ENCODE measurements at regions not wholly inside any gene's neighbourhood (a gene's known extent, or its start where the extent isn't known, plus 50 kb on each side); places are given as distances from the start of the nearest gene placed in this dataset. TPM values are rescaled to one million over a fixed set of nuclear protein-coding genes. Genes with fewer than 3 reads are reported as not detected.
A peak's percentile ranks its signal among the peaks of the same experiment; 100 is the strongest.

- TF ChIP-seq CTCF (IDR thresholded peaks at IDR 0.05) (no peak), POLR2A (IDR thresholded peaks at IDR 0.05) (no peak)
- Histone ChIP-seq H3K27ac (no peak overlapping the region), H3K36me3 (no peaks in the 10 kb centered on the region), H3K27me3 (no peaks in the 10 kb centered on the region), H3K4me1 (no peaks in the 10 kb centered on the region), H3K4me3 (no peak overlapping the region), H3K9me3 (no peaks in the 10 kb centered on the region)
- intact Hi-C loops (cut with DNase I; ENCODE audit: low total_unique reads): no loop called here
- DNase-seq: no peak
These were observed 69.1 kb upstream of the TARS1 start for GRCh38 chr5:33371660-33372059.

- intact Hi-C loops (cut with DNase I; ENCODE audit: low total_unique reads): no loop called here
These were observed 67.9 kb upstream of the TARS1 start for GRCh38 chr5:33372721-33373472.

GRCh38 chr5:33375900-33376299, 64.9 kb upstream of the TARS1 start:
- H3K36me3 ChIP-seq: no peaks in the 10 kb centered on the region
- no peak overlapping the region for H3K27ac ChIP-seq
- TF ChIP-seq CTCF (IDR thresholded peaks at IDR 0.05): no peak
- no peak for TF ChIP-seq POLR2A (IDR thresholded peaks at IDR 0.05)
- H3K4me1 ChIP-seq: no peaks in the 10 kb centered on the region
- DNase-seq: no peak
- no peaks in the 10 kb centered on the region for H3K9me3 ChIP-seq
- no peaks in the 10 kb centered on the region for H3K27me3 ChIP-seq
- H3K4me3 ChIP-seq: no peak overlapping the region
- intact Hi-C loops (cut with DNase I; ENCODE audit: low total_unique reads): no loop called here

More at GRCh38 chr5:33372721-33373472, 67.9 kb upstream of the TARS1 start:
- no peaks in the 10 kb centered on the region for H3K27me3 ChIP-seq
- TF ChIP-seq POLR2A (IDR thresholded peaks at IDR 0.05): no peak
- no peak for TF ChIP-seq CTCF (IDR thresholded peaks at IDR 0.05)
- no peaks in the 10 kb centered on the region for H3K9me3 ChIP-seq
- no peak for DNase-seq
- H3K36me3 ChIP-seq: no peaks in the 10 kb centered on the region
- H3K4me1 ChIP-seq: no peaks in the 10 kb centered on the region
- no peak overlapping the region for H3K27ac ChIP-seq
- H3K4me3 ChIP-seq: no peak overlapping the region

GRCh38 chr5:33379757-33380156, 61.0 kb upstream of the TARS1 start:
- no peaks in the 10 kb centered on the region for H3K27me3 ChIP-seq
- H3K27ac ChIP-seq: no peak overlapping the region
- DNase-seq: no peak
- H3K4me1 ChIP-seq: no peaks in the 10 kb centered on the region
- H3K9me3 ChIP-seq: no peaks in the 10 kb centered on the region
- H3K4me3 ChIP-seq: no peak overlapping the region
- no peaks in the 10 kb centered on the region for H3K36me3 ChIP-seq
- no peak for TF ChIP-seq POLR2A (IDR thresholded peaks at IDR 0.05)
- peak in 1 of 4 experiments; percentile 25 for TF ChIP-seq CTCF (IDR thresholded peaks at IDR 0.05)
- intact Hi-C loops (cut with DNase I; ENCODE audit: low total_unique reads): no loop called here

GRCh38 chr5:33381243-33381642, 59.5 kb upstream of the TARS1 start:
- H3K27ac ChIP-seq: no peak overlapping the region
- H3K4me1 ChIP-seq: no peaks in the 10 kb centered on the region
- no peak overlapping the region for H3K4me3 ChIP-seq
- DNase-seq: no peak
- peaks cover 0 to 4% of the 10 kb centered on the region in 2 donors for H3K9me3 ChIP-seq
- intact Hi-C loops (cut with DNase I; ENCODE audit: low total_unique reads): no loop called here
- H3K36me3 ChIP-seq: no peaks in the 10 kb centered on the region
- H3K27me3 ChIP-seq: no peaks in the 10 kb centered on the region
- TF ChIP-seq POLR2A (IDR thresholded peaks at IDR 0.05) (no peak), CTCF (IDR thresholded peaks at IDR 0.05) (no peak)

Small RNAs in the stretch of these regions (small RNA-seq; reads per million reads assigned to genes)
- gene AC010343.2 (not detected), gene AC025459.1 (not detected)

Measured in uterus (tissue), 3 donors.